ENCODE measurements at regions not wholly inside any gene's neighbourhood (a gene's known extent, or its start where the extent isn't known, plus 50 kb on each side); places are given as distances from the start of the nearest gene placed in this dataset.

- no peak for TF ChIP-seq REST (IDR thresholded peaks at IDR 0.05; ENCODE audit: low read depth)
- TF ChIP-seq TEAD4 (IDR thresholded peaks at IDR 0.05): no peak
- TF ChIP-seq YY1 (IDR thresholded peaks at IDR 0.05; ENCODE audit: low read depth): no peak
- no peak for TF ChIP-seq TAF1 (IDR thresholded peaks at IDR 0.05; ENCODE audit: low read depth)
- no peak for TF ChIP-seq CEBPB (IDR thresholded peaks at IDR 0.05)
- no peak for TF ChIP-seq MAX (IDR thresholded peaks at IDR 0.05)
- TF ChIP-seq EP300 (IDR thresholded peaks at IDR 0.05; ENCODE audit: borderline replicate concordance): no peak
- TF ChIP-seq TCF12 (IDR thresholded peaks at IDR 0.05; ENCODE audit: low read depth): no peak
Observed at GRCh38 chr4:33911959-33912358, 2332.4 kb downstream of the ARAP2 start.
